Esophagus squamous epithelium (tissue), 5 donors: ENCODE measurements at regions not wholly inside any gene's neighbourhood (a gene's known extent, or its start where the extent isn't known, plus 50 kb on each side); places are given as distances from the start of the nearest gene placed in this dataset.

ENCODE experiments used
- DNase-seq: peaks from one replicate; lab custom pipeline; 2025; lab: John Stamatoyannopoulos, UW
- H3K27ac ChIP-seq, 4 donors: fragments of 200-600 bp; sonication (generic); one replicate each; pipeline ENCODE4 v1.5.1; 2016 to 2019; ENCODE audit warnings: mild to moderate bottlenecking in 1 of 4
- H3K27me3 ChIP-seq, 4 donors: fragments of 200-600 bp; sonication (generic); 1 replicate in 3 of 4; 2 replicates in 1 of 4; pipeline versions ENCODE4 v1.5.1 to v1.6.0; 2017 to 2021; ENCODE audit warnings: antibody characterized with exemption in 1 of 4
- H3K36me3 ChIP-seq, 3 donors: fragments of 200-600 bp; sonication (generic); one replicate each; pipeline ENCODE4 v1.5.1; 2016 to 2019
- H3K4me1 ChIP-seq, 3 donors: fragments of 200-600 bp; sonication (generic); one replicate each; pipeline ENCODE4 v1.5.1; 2017 to 2019
- H3K4me3 ChIP-seq, 4 donors: fragments of 200-600 bp; sonication (generic); 1 replicate in 3 of 4; 2 replicates in 1 of 4; pipeline ENCODE4 v1.5.1; 2016 to 2019; ENCODE audit warnings: mild to moderate bottlenecking in 2 of 4, moderate library complexity in 1 of 4
- H3K9me3 ChIP-seq, 3 donors: fragments of 200-600 bp; sonication (generic); one replicate each; pipeline ENCODE4 v1.5.1; 2016 to 2019
- CTCF ChIP-seq, 6 experiments: fragments of 450-650 bp in 4 of 6; fragments of 200-600 bp in 2 of 6; sonication (generic) in 2 of 6; IDR thresholded peaks; one replicate each; pipeline ENCODE4 v1.5.1; 2016 to 2019; ENCODE audit warnings: antibody characterized with exemption in 6 of 6, mild to moderate bottlenecking in 4 of 6, moderate library complexity in 4 of 6
- POLR2A ChIP-seq, 4 donors: fragments of 450-650 bp; IDR thresholded peaks; one replicate each; pipeline ENCODE4 v1.6.1; 2017; ENCODE audit warnings: antibody characterized with exemption in 4 of 4, mild to moderate bottlenecking in 4 of 4, moderate library complexity in 3 of 4
- WGBS, 2 donors: methylation state at CpG; one replicate each; pipeline ENCODE4 v1.1.5; 2018; 5-methylcytosine and 5-hydroxymethylcytosine counted together
- intact Hi-C: fragments of 100-400 bp; cut with DNase I; formaldehyde crosslinking; loops from one replicate; pipeline ENCODE4 v1.15.0; 2022
- donor health status: DM: yes; HTN: yes; CAD: no.

DNA sequence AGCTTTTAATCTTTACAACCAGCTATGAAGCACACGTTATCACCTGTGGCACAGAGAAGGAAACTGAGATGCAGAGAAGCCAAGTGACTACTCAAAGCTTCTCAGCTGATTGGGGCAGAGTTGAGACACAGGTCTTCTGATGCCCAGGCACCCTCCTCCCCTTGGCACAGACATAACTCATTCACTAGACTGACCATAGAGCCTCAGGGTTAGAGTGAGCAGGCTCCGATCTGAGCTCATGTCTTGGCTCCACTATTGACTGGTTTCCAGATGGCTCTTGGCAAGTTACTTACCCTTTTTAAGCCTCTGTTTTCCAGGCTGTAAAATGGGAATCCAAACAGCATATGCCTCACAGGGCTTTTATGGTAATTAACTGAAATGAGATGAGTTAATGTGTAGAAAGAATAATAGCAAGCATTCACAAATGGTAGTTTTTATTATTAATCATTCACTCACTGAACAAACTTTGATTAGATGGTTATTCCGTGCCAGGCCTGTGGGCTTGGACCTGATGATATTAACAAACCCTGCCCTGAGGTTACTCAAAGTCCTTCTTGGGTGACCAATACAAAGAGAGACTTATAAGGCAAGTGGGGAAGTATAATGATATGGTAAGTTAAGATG, 184.3 kb downstream of the ANXA2 start:
- H3K4me1 ChIP-seq, result peaks cover 0 to 16% (median 0%) of the 10 kb centered on the region in 3 donors
- TF ChIP-seq CTCF (IDR thresholded peaks at IDR 0.05) (no peak), POLR2A (IDR thresholded peaks at IDR 0.05) (no peak)
- 60 to 72% methylated on average over 3 of the region's 3 CpGs for WGBS, 2 donors
- no peaks in the 10 kb centered on the region for H3K9me3 ChIP-seq
- H3K4me3 ChIP-seq, result no peak overlapping the region
- no peak for DNase-seq
- intact Hi-C loops, result no loop called here
- H3K27me3 ChIP-seq, result peaks cover 0 to 26% (median 0%) of the 10 kb centered on the region in 4 donors
- no peaks in the 10 kb centered on the region for H3K36me3 ChIP-seq
- no peak overlapping the region for H3K27ac ChIP-seq

DNA sequence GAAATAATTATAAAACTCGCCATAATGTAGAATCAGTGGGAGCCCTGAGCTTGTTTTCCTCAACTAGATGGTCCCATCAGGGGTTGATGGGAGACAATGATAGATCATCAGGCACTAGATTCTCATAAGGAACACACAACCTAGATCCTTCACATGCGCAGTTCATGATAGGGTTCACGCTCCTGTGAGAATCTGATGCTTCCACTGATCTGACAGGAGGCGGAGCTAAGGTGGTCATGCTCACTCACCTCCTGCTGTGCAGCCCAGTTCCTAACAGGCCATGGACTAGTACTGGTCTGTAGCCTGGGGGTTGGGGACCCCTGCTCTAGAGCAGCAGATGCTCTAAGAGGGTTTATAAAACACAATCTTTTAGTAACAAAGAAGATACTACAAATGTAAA, 183.6 kb downstream of the ANXA2 start:
- Histone ChIP-seq H3K27ac (no peak overlapping the region), H3K36me3 (no peaks in the 10 kb centered on the region), H3K27me3 (peaks cover 0 to 23% (median 0%) of the 10 kb centered on the region in 4 donors), H3K4me3 (no peak overlapping the region), H3K9me3 (no peaks in the 10 kb centered on the region), H3K4me1 (peaks cover 0 to 16% (median 0%) of the 10 kb centered on the region in 3 donors)
- intact Hi-C loops, result no loop called here
- no peak for DNase-seq
- TF ChIP-seq CTCF (IDR thresholded peaks at IDR 0.05) (no peak), POLR2A (IDR thresholded peaks at IDR 0.05) (no peak)
- 93 to 98% methylated on average over 4 of the region's 4 CpGs for WGBS, 2 donors

GRCh38 chr15:60215225-60215963, 182.4 kb downstream of the ANXA2 start:
- WGBS, 2 donors, result 61 to 72% methylated on average over 7 to 8 of the region's 10 CpGs
- TF ChIP-seq POLR2A (IDR thresholded peaks at IDR 0.05) (no peak), CTCF (IDR thresholded peaks at IDR 0.05) (no peak)
- Histone ChIP-seq H3K9me3 (no peaks in the 10 kb centered on the region), H3K4me3 (no peak overlapping the region), H3K27ac (no peak overlapping the region), H3K36me3 (no peaks in the 10 kb centered on the region), H3K4me1 (peaks cover 0 to 16% (median 0%) of the 10 kb centered on the region in 3 donors), H3K27me3 (peaks cover 0 to 15% (median 0%) of the 10 kb centered on the region in 4 donors)
- no peak for DNase-seq
- intact Hi-C loops, result no loop called here

DNA sequence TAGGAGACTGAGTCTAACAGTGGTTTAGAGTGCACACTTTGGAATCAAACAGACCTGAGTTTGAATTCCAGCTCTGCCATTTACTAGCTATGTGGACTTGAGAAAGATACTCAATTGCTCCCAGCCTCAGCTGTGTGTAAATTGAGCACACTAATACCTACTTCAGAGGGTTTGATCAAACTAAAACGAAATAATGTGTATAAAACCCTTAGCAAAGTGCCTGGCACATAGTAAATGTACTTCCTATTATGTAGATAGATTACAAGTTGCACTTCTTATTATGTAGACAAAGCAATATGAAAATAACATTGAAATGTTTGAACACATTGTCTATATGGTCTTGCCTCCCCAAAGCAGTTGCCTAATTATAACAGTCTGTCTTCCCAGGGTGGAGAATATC, 180.6 kb downstream of the ANXA2 start:
- H3K27me3 ChIP-seq, result peaks cover 0 to 6% (median 0%) of the 10 kb centered on the region in 4 donors
- H3K36me3 ChIP-seq, result no peaks in the 10 kb centered on the region
- H3K4me1 ChIP-seq, result peaks cover 0 to 16% (median 0%) of the 10 kb centered on the region in 3 donors
- TF ChIP-seq POLR2A (IDR thresholded peaks at IDR 0.05) (no peak), CTCF (IDR thresholded peaks at IDR 0.05) (no peak)
- H3K9me3 ChIP-seq, result no peaks in the 10 kb centered on the region
- intact Hi-C loops, result no loop called here
- WGBS, 2 donors, result 50 to 60% methylated on average over 1 of the region's 1 CpG
- no peak overlapping the region for H3K4me3 ChIP-seq
- no peak for DNase-seq
- no peak overlapping the region for H3K27ac ChIP-seq

DNA sequence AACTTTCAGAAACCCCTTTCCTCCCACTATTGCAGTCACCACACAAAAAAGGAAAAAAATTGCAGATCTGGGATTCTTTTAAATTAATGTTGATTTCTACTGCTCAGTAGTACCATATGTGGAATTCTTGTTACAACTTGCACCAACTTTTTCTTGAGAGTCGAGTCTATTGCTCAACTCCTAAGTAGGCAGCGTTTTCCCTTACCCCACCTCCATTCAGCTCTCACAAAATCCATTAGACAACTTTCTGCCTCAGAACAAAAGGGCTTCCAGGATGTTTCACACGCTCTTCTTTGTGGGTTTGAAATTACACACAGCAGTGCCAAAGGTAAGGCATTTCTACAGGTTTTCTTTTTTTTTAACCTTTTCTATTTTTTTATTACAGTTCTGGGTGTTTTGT, 179.5 kb downstream of the ANXA2 start:
- TF ChIP-seq POLR2A (IDR thresholded peaks at IDR 0.05) (no peak), CTCF (IDR thresholded peaks at IDR 0.05) (no peak)
- Histone ChIP-seq H3K9me3 (no peaks in the 10 kb centered on the region), H3K4me1 (peaks cover 0 to 27% (median 0%) of the 10 kb centered on the region in 3 donors), H3K4me3 (no peak overlapping the region), H3K27me3 (peaks cover 0 to 6% (median 0%) of the 10 kb centered on the region in 4 donors), H3K27ac (no peak overlapping the region), H3K36me3 (no peaks in the 10 kb centered on the region)
- 34 to 58% methylated on average over 3 of the region's 3 CpGs for WGBS, 2 donors
- DNase-seq, result no peak
- intact Hi-C loops, result no loop called here
